SW480 (cell line): ENCODE measurements at regions not wholly inside any gene's neighbourhood (a gene's known extent, or its start where the extent isn't known, plus 50 kb on each side); places are given as distances from the start of the nearest gene placed in this dataset.

ENCODE experiments used
- DNase-seq: peaks from one replicate; pipeline ENCODE4 v3.0.0-alpha.2; 2016; ENCODE audit warnings: low spot score

- no peak for DNase-seq
Measured at GRCh38 chr10:29853913-29854312, 205.5 kb downstream of the JCAD start.

- no peak for DNase-seq
Measured at GRCh38 chr10:29851241-29851640, 208.1 kb downstream of the JCAD start.

- no peak for DNase-seq
Measured at GRCh38 chr10:29850371-29850770, 209.0 kb downstream of the JCAD start.

- DNase-seq = no peak
Measured at GRCh38 chr10:29849886-29850285, 209.5 kb downstream of the JCAD start.

- DNase-seq = peak; percentile 36
Measured at GRCh38 chr10:29849126-29849833, 210.1 kb downstream of the JCAD start.

- no peak for DNase-seq
Measured at GRCh38 chr10:29846881-29847280, 212.1 kb upstream of the SVIL start.

GRCh38 chr10:29845166-29845565 lies 210.4 kb upstream of the SVIL start:
- no peak for DNase-seq

- DNase-seq = no peak
Measured at GRCh38 chr10:29843143-29843542, 208.4 kb upstream of the SVIL start.

- DNase-seq = peak; percentile 85
Measured at GRCh38 chr10:29841724-29842649, 207.2 kb upstream of the SVIL start.

GRCh38 chr10:29840516-29841276 lies 205.9 kb upstream of the SVIL start:
- DNase-seq = peak; percentile 13

GRCh38 chr10:29839826-29840515 lies 205.2 kb upstream of the SVIL start:
- no peak for DNase-seq

GRCh38 chr10:29838539-29838938 lies 203.8 kb upstream of the SVIL start:
- no peak for DNase-seq

- no peak for DNase-seq
Measured at GRCh38 chr10:29837586-29837985, 202.8 kb upstream of the SVIL start.

GRCh38 chr10:29836396-29836795 lies 201.6 kb upstream of the SVIL start:
- no peak for DNase-seq

- no peak for DNase-seq
Measured at GRCh38 chr10:29835055-29835454, 200.3 kb upstream of the SVIL start.

- no peak for DNase-seq
Measured at GRCh38 chr10:29830531-29831512, 196.1 kb upstream of the SVIL start.

- DNase-seq = no peak
Measured at GRCh38 chr10:29829776-29830175, 195.0 kb upstream of the SVIL start.

GRCh38 chr10:29828956-29829355 lies 194.2 kb upstream of the SVIL start:
- DNase-seq = no peak

GRCh38 chr10:29828440-29828894 lies 193.7 kb upstream of the SVIL start:
- DNase-seq = no peak

GRCh38 chr10:29827512-29827911 lies 192.7 kb upstream of the SVIL start:
- DNase-seq = no peak
